B cell (primary cell): ENCODE measurements at regions not wholly inside any gene's neighbourhood (a gene's known extent, or its start where the extent isn't known, plus 50 kb on each side); places are given as distances from the start of the nearest gene placed in this dataset.

Experiments
- ATAC-seq: fragments of 200-7000 bp; cut with Tn5 transposase; one replicate; pipeline ENCODE4 v1.10.0; 2021; ENCODE audit warnings: low read depth, mild to moderate bottlenecking, moderate number of reproducible peaks, moderate library complexity
- CTCF ChIA-PET: fragments of 350-600 bp; sonication (Branson Sonifier 250); formaldehyde crosslinking; loops from one replicate; lab custom pipeline; 2021; ENCODE audit warnings: antibody characterized with exemption, inconsistent platforms; lab: Charles Lee
- POLR2A ChIA-PET: fragments of 350-600 bp; sonication (Branson Sonifier 250); formaldehyde crosslinking; loops from one replicate; lab custom pipeline; 2021; ENCODE audit warnings: antibody characterized with exemption; lab: Charles Lee
- DNase-seq: peaks from one replicate; pipeline ENCODE4 v3.0.0; 2013
- H2AFZ ChIP-seq: 2 replicates; pipeline ENCODE4 v1.6.1; 2012; ENCODE audit warnings: mild to moderate bottlenecking, low read depth, low read length; ENCODE audit not compliant: insufficient read depth, poor library complexity, severe bottlenecking
- H3K27ac ChIP-seq, 2 donors: 1 replicate in 1 of 2; 2 replicates in 1 of 2; pipeline ENCODE4 v1.5.1; 2012 to 2013; ENCODE audit warnings: low read length in 2 of 2, mild to moderate bottlenecking in 2 of 2, moderate library complexity in 1 of 2
- H3K27me3 ChIP-seq, 4 experiments: fragments of 200-600 bp in 1 of 4; sonication (generic) in 1 of 4; replicated peaks in 1 of 4; 1 replicate in 2 of 4; 2 replicates in 2 of 4; pipeline versions ENCODE4 v1.6.1 to v1.7.0; 2013 to 2016; ENCODE audit warnings: low read length in 3 of 4, mild to moderate bottlenecking in 2 of 4, mixed read lengths in 1 of 4, moderate library complexity in 1 of 4; ENCODE audit not compliant: insufficient read depth in 4 of 4, control insufficient read depth in 3 of 4; ENCODE audit errors: control extremely low read depth in 1 of 4
- H3K36me3 ChIP-seq, 2 experiments: replicated peaks in 1 of 2; 1 replicate in 1 of 2; 2 replicates in 1 of 2; pipeline versions ENCODE4 v1.6.1 to v1.7.1; 2013; ENCODE audit warnings: low read length in 1 of 2; ENCODE audit not compliant: insufficient read depth in 2 of 2, control insufficient read depth in 1 of 2; ENCODE audit errors: control extremely low read depth in 1 of 2, extremely low read depth in 1 of 2
- H3K4me1 ChIP-seq, 2 donors: fragments of 200-600 bp in 1 of 2; sonication (generic) in 1 of 2; 1 replicate in 1 of 2; 2 replicates in 1 of 2; pipeline versions ENCODE4 v1.5.1 to v1.6.1; 2013 to 2017; ENCODE audit warnings: low read length in 2 of 2; ENCODE audit not compliant: control insufficient read depth in 2 of 2, insufficient read depth in 2 of 2
- H3K4me2 ChIP-seq: replicated peaks from 2 replicates; pipeline ENCODE3; 2012; ENCODE audit warnings: mild to moderate bottlenecking, low read depth, low read length; ENCODE audit not compliant: poor library complexity, severe bottlenecking
- H3K4me3 ChIP-seq, 5 experiments: fragments of 200-600 bp in 1 of 5; sonication (generic) in 1 of 5; 1 replicate in 3 of 5; 2 replicates in 2 of 5; pipeline versions ENCODE4 v1.5.1 to v1.7.0; 2011 to 2016; ENCODE audit warnings: low read length in 4 of 5, mild to moderate bottlenecking in 4 of 5, low read depth in 2 of 5, control low read depth in 1 of 5, moderate library complexity in 1 of 5; ENCODE audit not compliant: insufficient read depth in 1 of 5; ENCODE audit errors: control extremely low read depth in 1 of 5, extremely low read depth in 1 of 5
- H3K79me2 ChIP-seq: fragments of 200-600 bp; sonication (generic); one replicate; pipeline ENCODE4 v1.6.0; 2016; ENCODE audit warnings: low read length; ENCODE audit not compliant: control insufficient read depth, insufficient read depth
- H3K9ac ChIP-seq: fragments of 200-600 bp; sonication (generic); 2 replicates; pipeline ENCODE4 v1.6.1; 2017; ENCODE audit warnings: mild to moderate bottlenecking, low read length, moderate library complexity
- H3K9me3 ChIP-seq, 3 donors: one replicate each; pipeline versions ENCODE4 v1.6.1 to v1.7.1; 2013; ENCODE audit warnings: low read length in 2 of 3; ENCODE audit not compliant: control insufficient read depth in 2 of 3, insufficient read depth in 1 of 3; ENCODE audit errors: control extremely low read depth in 1 of 3
- H4K20me1 ChIP-seq: 2 replicates; pipeline ENCODE4 v1.6.0; 2012; ENCODE audit warnings: mild to moderate bottlenecking, low read length; ENCODE audit not compliant: insufficient read depth, control insufficient read depth, poor library complexity, severe bottlenecking
- H3K27ac Mint-ChIP-seq: one replicate; pipeline ENCODE4 v1.8.0; 2021; ENCODE audit warnings: mixed read lengths
- H3K27me3 Mint-ChIP-seq: one replicate; pipeline ENCODE4 v1.8.0; 2021; ENCODE audit warnings: mixed read lengths
- H3K4me1 Mint-ChIP-seq: one replicate; pipeline ENCODE4 v1.8.0; 2021; ENCODE audit warnings: mixed read lengths
- H3K4me3 Mint-ChIP-seq: one replicate; pipeline ENCODE4 v1.8.0; 2021; ENCODE audit warnings: mixed read lengths
- H3K9me3 Mint-ChIP-seq: one replicate; pipeline ENCODE4 v1.8.0; 2022; ENCODE audit warnings: mixed read lengths; ENCODE audit not compliant: insufficient read depth
- EZH2 ChIP-seq: IDR thresholded peaks from 2 replicates; pipeline ENCODE4 v1.6.1; 2012; ENCODE audit warnings: borderline replicate concordance, low read depth, mild to moderate bottlenecking, moderate library complexity, low read length; ENCODE audit not compliant: insufficient read depth, poor library complexity, severe bottlenecking
- WGBS: methylation state at CpG from one replicate; pipeline ENCODE4 v1.1.5; 2013; ENCODE audit warnings: missing lambda C conversion rate; ENCODE audit not compliant: insufficient coverage; 5-methylcytosine and 5-hydroxymethylcytosine counted together
- intact Hi-C: fragments of 100-400 bp; cut with micrococcal nuclease; formaldehyde crosslinking; loops from one replicate; pipeline ENCODE4 v1.10.0; 2022
- TF ChIP-seq, protein P1 (sequence below): fragments of 200-600 bp; IDR thresholded peaks from one replicate; pipeline ENCODE4 v1.8.0; 2022; ENCODE audit warnings: antibody characterized with exemption, mild to moderate bottlenecking

DNA sequence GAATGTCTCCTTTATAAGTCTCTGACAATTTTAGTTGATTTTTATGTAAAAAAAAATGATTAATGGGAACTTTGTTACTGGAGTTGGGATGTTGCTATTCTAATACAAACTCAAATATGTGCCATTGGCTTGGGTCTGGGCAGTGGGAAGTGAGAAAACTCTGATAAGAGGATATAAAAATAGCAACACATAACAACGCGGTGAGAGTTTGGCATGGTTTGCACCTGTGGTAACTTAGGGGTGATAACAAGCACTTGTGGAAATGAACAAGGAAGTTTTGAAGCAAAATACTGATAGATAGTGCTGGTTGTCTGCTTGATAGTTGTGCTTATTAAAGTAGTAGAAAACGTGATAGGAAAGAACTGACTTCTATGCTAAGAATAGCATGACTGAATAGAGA is 743.3 kb upstream of the AGA start:
- Histone ChIP-seq H3K4me2 (no peak overlapping the region), H3K79me2 (no peaks in the 10 kb centered on the region), H3K27ac (no peak overlapping the region), H3K9me3 (peaks cover 0 to 2% (median 0%) of the 10 kb centered on the region in 3 donors), H4K20me1 (no peaks in the 10 kb centered on the region), H3K4me3 (no peak overlapping the region), H3K4me1 (no peaks in the 10 kb centered on the region), H3K27me3 (no peaks in the 10 kb centered on the region), H2AFZ (no peak overlapping the region), H3K36me3 (no peaks in the 10 kb centered on the region), H3K9ac (no peak overlapping the region)
- ATAC-seq (no peak), DNase-seq (no peak)
- 60% methylated on average over 1 of the region's 3 CpGs for WGBS
- POLR2A ChIA-PET = no interaction called here
- no peak overlapping the region for H3K4me3 Mint-ChIP-seq
- no peak overlapping the region for H3K27ac Mint-ChIP-seq
- no peaks in the 10 kb centered on the region for H3K27me3 Mint-ChIP-seq
- CTCF ChIA-PET = no interaction called here
- no peaks in the 10 kb centered on the region for H3K9me3 Mint-ChIP-seq
- TF ChIP-seq, protein P1, sequence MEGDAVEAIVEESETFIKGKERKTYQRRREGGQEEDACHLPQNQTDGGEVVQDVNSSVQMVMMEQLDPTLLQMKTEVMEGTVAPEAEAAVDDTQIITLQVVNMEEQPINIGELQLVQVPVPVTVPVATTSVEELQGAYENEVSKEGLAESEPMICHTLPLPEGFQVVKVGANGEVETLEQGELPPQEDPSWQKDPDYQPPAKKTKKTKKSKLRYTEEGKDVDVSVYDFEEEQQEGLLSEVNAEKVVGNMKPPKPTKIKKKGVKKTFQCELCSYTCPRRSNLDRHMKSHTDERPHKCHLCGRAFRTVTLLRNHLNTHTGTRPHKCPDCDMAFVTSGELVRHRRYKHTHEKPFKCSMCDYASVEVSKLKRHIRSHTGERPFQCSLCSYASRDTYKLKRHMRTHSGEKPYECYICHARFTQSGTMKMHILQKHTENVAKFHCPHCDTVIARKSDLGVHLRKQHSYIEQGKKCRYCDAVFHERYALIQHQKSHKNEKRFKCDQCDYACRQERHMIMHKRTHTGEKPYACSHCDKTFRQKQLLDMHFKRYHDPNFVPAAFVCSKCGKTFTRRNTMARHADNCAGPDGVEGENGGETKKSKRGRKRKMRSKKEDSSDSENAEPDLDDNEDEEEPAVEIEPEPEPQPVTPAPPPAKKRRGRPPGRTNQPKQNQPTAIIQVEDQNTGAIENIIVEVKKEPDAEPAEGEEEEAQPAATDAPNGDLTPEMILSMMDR = no peak
- TF ChIP-seq EZH2 = no peak
- H3K4me1 Mint-ChIP-seq = no peaks in the 10 kb centered on the region
- intact Hi-C loops = no loop called here

DNA sequence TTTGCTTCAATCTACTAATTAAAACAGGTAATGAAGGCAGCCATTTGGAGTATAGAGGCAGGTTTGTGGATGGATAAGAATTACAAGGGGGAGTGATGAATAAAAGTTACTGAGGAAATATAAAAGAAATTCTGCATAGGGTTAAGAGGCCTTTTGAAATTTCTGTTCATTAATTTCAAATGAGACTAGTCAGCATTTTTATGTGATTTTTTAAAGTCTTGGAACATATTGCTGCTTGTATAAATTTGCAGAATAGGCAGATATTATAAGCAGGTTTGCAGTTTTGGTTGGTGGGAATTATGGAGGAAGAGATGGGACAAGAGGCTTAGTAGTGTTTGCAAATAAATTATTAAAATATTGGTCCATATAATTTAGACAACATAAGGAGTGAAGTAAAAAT is 750.4 kb upstream of the AGA start:
- Mint-ChIP-seq H3K4me3 (no peak overlapping the region), H3K27ac (no peak overlapping the region), H3K9me3 (peaks cover 1% of the 10 kb centered on the region), H3K27me3 (no peaks in the 10 kb centered on the region), H3K4me1 (no peaks in the 10 kb centered on the region)
- no peak for DNase-seq
- H3K4me2 ChIP-seq = no peak overlapping the region
- no peak overlapping the region for H3K9ac ChIP-seq
- H3K36me3 ChIP-seq = no peaks in the 10 kb centered on the region
- H3K4me1 ChIP-seq = no peaks in the 10 kb centered on the region
- ChIA-PET POLR2A (no interaction called here), CTCF (no interaction called here)
- H3K27ac ChIP-seq = no peak overlapping the region
- peaks cover 0 to 4% (median 0%) of the 10 kb centered on the region in 3 donors for H3K9me3 ChIP-seq
- no peak for TF ChIP-seq EZH2
- TF ChIP-seq, protein P1 = no peak
- no peaks in the 10 kb centered on the region for H3K27me3 ChIP-seq
- no peak for ATAC-seq
- H3K4me3 ChIP-seq = no peak overlapping the region
- intact Hi-C loops = no loop called here
- no peaks in the 10 kb centered on the region for H3K79me2 ChIP-seq
- no peak overlapping the region for H2AFZ ChIP-seq
- H4K20me1 ChIP-seq = no peaks in the 10 kb centered on the region
